ENCODE measurements at regions not wholly inside any gene's neighbourhood (a gene's known extent, or its start where the extent isn't known, plus 50 kb on each side); places are given as distances from the start of the nearest gene placed in this dataset.

- intact Hi-C loops (cut with DNase I) = no loop called here
- no peak for DNase-seq
- no peak for ATAC-seq (ENCODE audit: poor library complexity)
Measured at GRCh38 chr10:55013318-55013717, 212.3 kb upstream of the PCDH15 start.

- peak; percentile 25 for ATAC-seq (ENCODE audit: poor library complexity)
- DNase-seq = no peak
- intact Hi-C loops (cut with DNase I) = no loop called here
Measured at GRCh38 chr10:55002420-55002819, 201.4 kb upstream of the PCDH15 start.

DNA sequence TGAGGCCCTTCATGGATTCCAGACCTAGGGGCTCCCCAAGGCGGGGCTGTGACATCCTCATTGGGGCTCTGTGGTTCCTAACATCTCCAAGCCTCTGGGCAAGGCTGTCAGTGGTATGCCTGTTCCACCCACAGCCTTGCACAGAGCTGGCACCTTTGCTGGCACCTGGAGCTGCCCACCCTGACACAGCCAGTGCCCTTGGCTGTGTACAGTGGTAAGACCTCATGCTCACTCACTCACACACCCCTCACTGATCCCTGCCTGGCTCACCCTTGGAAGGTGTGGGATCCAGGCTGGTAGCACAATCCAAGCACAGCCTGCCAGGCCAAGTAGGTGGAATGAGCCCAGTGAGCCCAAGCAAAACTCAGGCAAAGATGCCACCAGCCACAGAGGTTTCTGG, 200.4 kb upstream of the PCDH15 start:
- ATAC-seq (ENCODE audit: poor library complexity) = no peak
- DNase-seq = no peak
- intact Hi-C loops (cut with DNase I) = no loop called here

DNA sequence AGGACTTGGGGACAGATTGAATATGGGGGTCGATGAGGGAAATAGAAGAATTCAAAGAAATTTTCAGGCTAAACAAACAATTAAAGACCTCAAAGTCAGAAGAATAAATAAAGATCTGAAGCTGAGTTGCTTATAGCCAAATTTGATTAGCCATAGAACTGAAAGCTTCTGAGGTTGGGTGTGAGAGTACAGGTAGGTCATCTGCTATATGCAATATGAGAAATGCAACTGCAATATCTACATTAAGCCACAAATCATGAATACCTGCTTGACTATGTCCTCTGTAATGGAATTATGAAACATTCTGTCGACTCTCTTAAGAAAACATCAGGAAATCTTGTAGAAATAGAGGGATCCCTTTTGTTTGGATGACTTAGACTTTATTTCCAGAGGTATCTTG, 192.1 kb upstream of the PCDH15 start:
- ATAC-seq (ENCODE audit: poor library complexity) (no peak), DNase-seq (no peak)
- intact Hi-C loops (cut with DNase I) = no loop called here

DNA sequence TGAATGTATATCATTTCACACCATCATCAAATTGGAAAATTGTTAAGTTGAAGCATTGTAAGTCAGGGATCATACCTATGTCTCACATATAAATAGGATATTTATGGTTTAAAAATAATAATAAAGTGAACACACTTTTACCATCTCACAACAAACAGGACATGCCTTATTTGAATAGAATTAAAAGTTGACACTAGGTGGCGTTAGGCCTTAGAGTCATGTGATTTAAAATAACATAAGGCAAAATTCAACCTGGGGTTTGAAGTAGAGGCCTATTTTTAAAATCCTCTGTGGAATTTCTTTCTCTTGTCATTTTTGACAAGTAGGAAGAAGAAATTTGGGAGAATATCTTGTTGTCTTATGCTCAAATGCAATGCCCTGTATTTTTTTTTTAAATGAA, 184.7 kb upstream of the PCDH15 start:
- ATAC-seq (ENCODE audit: poor library complexity) = no peak
- intact Hi-C loops (cut with DNase I) = no loop called here
- DNase-seq = no peak

DNA sequence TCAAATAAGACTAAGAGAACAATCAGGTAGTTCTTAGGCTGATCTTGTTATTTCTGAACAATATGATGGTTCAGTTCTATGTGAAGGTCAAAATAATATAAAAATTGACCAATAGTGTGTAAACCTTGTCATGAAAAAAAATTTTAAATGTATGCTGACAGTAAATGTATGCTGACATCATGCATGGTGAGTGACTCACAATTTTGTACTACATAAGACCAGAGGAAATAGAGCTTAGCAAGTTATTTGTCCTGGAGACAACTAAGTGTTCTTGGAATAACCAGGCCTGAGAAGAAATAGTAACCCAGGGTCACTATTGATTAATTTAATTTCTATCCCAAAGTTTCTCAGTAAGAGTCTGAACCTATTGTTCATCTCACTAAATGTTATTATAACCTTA, 182.2 kb upstream of the PCDH15 start:
- DNase-seq = no peak
- no peak for ATAC-seq (ENCODE audit: poor library complexity)
- intact Hi-C loops (cut with DNase I) = no loop called here

DNA sequence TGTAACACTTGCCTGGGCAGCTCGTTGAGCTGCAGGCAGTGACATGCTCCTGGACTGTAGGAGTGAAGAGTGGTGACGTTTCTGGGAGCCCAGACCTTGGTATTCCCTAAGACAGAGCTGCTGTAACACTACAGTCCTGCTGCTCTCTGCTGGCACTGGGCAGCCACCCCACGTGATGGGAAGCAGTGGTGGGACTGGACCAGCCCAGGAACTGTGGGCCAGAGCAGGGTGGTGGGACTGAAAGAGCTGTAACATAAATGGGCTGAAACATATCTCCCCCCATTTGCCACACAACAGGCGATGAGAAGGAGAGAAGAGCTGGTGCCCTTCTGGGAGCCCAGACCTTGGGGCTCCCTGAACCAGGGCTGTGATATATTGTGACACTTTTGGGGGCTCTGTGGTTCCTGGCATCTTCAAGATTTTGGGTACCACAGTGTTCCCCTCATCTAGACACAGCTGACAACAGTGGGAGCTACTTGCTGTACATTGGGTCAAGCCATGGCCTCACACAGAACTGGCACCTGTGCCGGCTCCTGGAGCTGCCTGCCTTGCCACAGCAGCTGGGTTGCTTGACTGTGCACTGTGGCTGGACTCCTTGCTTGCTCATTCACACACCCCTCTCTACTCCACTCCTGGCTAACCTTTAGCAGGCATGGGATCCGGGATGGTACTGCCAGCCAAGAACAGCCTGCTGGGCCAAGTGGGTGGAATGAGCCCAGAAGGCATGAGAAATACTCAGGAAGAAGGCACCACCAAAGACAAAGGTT, 161.3 kb upstream of the PCDH15 start:
- ATAC-seq (ENCODE audit: poor library complexity) (no peak), DNase-seq (no peak)
- intact Hi-C loops (cut with DNase I) = no loop called here

DNA sequence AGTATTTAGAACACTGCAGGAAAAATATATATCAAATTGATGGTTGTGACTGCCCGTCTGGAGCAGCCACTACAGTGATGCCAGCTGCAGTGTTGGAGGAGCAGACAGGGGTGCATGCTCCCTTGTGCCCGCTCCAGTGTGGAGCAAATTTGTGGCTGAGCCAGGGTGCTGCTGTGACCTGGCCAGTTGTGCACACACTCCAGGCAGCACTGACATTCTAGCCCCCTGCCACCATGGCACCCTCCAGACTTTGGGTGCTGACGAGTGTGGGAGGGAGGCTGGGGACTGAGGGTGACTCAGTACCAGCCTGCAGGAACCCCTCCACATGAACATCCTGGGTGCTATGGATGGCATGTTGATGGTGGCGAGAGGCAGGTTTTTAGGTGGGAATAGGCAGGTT, 160.0 kb upstream of the PCDH15 start:
- intact Hi-C loops (cut with DNase I) = no loop called here
- DNase-seq (no peak), ATAC-seq (ENCODE audit: poor library complexity) (no peak)

- ATAC-seq (ENCODE audit: poor library complexity) (no peak), DNase-seq (no peak)
- intact Hi-C loops (cut with DNase I) = no loop called here
Measured at GRCh38 chr10:54958844-54959243, 157.8 kb upstream of the PCDH15 start.

DNA sequence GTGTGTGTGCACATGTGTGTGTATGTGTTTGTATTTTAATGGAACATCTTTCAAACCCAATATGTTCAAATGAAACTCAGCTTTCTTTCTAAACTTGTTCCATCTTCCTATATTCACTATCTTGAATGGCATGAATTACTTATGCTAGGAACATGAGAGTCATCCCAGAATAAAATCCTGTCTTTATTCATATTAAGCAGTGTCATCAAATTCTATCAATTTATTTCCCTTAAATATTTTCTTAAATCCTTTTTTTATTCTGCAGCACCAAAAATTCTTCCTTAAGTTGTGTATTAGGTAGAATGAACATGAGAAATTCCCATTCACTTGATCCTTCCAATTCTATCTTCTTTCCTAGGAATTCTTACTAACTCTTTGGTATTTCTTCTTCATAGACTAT, 146.6 kb upstream of the PCDH15 start:
- DNase-seq (no peak), ATAC-seq (ENCODE audit: poor library complexity) (no peak)
- intact Hi-C loops (cut with DNase I) = no loop called here

DNA sequence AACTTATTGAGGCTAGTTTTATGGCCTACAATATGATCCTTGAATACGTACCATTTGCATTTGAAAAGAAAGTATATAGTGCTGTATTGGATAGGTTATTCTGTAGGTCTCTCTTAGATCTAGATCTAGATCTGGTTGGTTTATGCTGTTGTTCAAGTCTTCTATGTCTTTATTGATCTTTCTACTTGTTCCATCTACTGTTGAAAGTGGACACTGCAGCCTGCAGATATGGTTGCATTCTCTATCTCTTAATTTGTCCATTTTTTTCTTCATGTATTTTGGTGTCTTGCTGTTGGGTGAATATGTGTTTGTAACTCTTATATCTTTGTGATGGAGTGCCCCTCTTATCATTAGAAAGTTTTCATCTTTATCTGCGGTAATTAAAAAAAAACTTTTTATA, 139.4 kb upstream of the PCDH15 start:
- ATAC-seq (ENCODE audit: poor library complexity) (no peak), DNase-seq (no peak)
- intact Hi-C loops (cut with DNase I) = no loop called here

DNA sequence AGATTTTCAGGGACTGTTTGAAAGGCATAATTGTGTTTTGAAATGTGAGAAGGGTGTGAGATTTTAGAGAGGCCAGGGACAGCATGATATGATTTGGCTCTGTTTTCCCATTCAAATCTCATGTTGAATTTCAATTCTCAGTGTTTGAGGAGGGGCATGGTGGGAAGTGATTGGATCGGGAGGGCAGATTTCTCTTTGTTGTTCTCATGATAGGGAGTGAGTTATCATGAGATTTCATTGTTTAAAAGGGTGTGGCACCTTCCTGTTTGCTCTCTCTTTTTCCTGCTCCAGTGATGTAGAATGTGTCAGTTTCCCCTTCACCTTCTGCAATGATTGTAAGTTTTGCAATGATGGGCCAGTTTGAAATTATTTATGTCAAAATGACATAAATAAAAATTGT, 113.0 kb upstream of the PCDH15 start:
- intact Hi-C loops (cut with DNase I) = no loop called here
- DNase-seq (no peak), ATAC-seq (ENCODE audit: poor library complexity) (no peak)

DNA sequence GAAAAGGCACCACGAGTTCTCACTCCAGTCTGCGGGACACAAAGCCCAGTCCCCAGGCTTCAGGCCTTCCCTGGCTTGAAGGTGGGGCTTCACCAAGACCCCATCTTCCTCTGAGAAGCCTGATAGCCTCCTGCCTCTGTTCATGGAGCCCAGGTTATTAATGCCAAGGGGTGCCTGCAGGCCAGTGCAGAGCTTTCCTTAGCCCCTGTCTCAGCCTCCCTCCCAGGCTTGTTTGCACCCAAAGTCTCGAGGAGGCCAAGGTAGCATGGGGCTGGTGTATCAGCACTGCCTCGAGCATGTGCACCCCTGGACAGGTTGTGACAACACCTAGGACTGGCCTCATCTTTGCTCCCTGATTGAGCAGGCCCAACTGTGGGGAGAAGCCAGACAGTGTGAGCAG, 108.1 kb upstream of the PCDH15 start:
- intact Hi-C loops (cut with DNase I) = no loop called here
- DNase-seq = no peak
- no peak for ATAC-seq (ENCODE audit: poor library complexity)

GRCh38 chr10:54908019-54908418, 107.0 kb upstream of the PCDH15 start:
- intact Hi-C loops (cut with DNase I) = no loop called here
- ATAC-seq (ENCODE audit: poor library complexity) (no peak), DNase-seq (no peak)

- DNase-seq (no peak), ATAC-seq (ENCODE audit: poor library complexity) (no peak)
- intact Hi-C loops (cut with DNase I) = no loop called here
Measured at GRCh38 chr10:54906940-54907339, 105.9 kb upstream of the PCDH15 start.

DNA sequence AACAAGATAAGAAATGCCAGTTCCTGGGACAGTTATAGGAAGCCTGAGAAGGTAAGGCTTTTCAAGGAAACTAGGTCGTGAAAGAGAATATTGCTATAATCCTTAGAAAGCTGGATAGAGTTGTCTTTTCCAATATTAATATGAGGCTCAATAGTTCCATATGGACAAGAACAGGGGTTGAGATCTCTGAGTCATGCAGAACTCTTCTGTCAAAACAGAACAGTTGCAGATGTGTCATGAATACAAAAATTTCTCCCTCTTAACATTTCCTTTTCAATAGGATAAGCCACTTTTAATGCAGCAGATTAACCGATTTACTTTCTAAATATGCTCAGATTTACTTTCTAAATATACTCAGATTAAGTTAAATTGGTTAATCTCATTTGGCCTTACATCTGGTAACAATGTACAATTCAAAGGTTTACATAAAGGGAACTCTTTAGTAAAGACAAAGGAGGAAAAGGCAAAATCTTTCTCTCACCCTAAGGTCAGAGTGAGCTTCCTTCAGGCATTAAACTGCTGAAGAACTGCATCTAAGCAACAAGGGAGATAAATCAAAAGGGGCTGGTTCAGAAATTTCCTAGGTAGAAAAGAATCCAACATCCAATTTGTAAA, 104.7 kb upstream of the PCDH15 start:
- no peak for ATAC-seq (ENCODE audit: poor library complexity)
- no peak for DNase-seq
- intact Hi-C loops (cut with DNase I) = no loop called here

DNA sequence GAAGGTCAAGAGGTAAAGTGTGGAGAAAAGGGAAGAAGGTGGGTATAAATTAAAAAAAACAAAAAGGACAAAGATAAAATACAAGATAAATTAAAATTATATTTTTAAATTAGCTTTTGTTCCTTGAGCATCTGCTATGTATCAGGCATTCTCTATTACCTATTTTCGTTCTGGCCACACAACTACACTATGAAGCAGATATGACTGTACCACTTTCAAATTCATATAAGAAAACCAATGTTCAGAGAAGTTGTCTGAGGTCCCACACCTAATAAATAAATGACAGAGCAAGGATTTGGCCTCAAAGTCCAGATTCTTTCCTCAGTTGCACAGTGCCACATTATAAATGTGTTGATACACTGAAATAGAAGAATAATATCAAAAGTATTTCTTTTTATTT, 103.8 kb upstream of the PCDH15 start:
- ATAC-seq (ENCODE audit: poor library complexity) = no peak
- intact Hi-C loops (cut with DNase I) = no loop called here
- no peak for DNase-seq

DNA sequence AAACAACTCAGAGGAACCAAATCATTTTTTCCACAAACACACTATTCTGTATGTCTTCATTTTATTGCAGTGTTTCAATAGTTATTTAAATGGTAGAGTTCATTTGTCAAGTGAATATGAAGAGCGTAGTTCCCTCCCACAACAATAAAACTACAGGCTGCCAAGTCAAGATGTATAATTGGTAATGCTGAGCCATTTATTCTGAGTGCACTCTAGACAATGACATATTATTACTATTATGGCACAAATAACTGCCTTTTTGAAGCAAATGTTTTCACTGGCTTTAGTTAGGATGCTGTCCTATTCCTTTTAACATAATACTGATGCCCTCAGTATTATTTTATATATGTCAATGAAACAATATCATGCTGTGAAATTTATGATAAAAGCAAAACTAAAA, 102.7 kb upstream of the PCDH15 start:
- intact Hi-C loops (cut with DNase I) = no loop called here
- DNase-seq (no peak), ATAC-seq (ENCODE audit: poor library complexity) (no peak)

- intact Hi-C loops (cut with DNase I) = no loop called here
- ATAC-seq (ENCODE audit: poor library complexity) = no peak
- no peak for DNase-seq
Measured at GRCh38 chr10:54900584-54900983, 99.6 kb upstream of the PCDH15 start.

DNA sequence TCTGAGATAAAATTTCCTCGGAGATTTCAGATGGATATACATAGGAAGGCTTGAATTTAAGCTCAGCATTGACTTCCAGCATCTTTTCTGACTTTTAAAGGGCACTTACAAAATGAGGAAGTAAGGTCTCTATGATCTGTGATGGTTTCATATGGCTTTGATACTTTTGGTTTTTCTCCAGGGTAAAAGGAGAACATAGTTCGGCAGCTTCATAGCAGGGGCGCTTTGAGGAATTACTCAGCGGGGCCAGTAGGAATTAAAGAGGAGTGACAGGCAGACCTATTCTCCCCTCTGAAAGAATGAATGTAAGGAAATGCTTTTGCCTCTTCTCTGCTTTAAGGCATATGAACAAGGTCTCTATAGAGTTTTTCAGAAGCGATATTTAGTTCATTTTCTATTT, 80.0 kb upstream of the PCDH15 start:
- DNase-seq (no peak), ATAC-seq (ENCODE audit: poor library complexity) (no peak)
- intact Hi-C loops (cut with DNase I) = no loop called here

- ATAC-seq (ENCODE audit: poor library complexity) = peak; percentile 86
- DNase-seq = no peak
- intact Hi-C loops (cut with DNase I) = no loop called here
Measured at GRCh38 chr10:54869022-54869421, 68.0 kb upstream of the PCDH15 start.

Data from Right ventricle myocardium superior (tissue), 1 donor.